ENCODE measurements at regions not wholly inside any gene's neighbourhood (a gene's known extent, or its start where the extent isn't known, plus 50 kb on each side); places are given as distances from the start of the nearest gene placed in this dataset.

DNA sequence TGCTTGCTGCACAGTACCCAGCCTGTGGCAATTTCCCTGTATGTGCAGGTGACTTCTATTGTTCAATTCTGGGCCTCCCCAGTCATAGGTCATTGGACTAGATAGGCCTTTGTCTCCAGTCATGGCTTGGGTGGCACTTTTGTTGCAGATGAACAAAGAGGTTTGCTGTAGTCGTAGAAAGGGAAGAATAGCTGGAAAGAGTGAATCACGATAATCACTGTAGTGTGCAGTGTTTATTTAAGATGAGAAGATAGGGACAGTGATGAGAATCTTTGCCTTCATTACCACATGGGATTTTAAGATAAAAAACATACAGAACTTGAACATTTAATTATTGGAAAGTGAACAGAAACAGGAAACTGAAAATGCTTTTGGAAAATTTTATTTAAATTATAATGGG is 156.1 kb upstream of the CYRIA start:
- no peaks in the 10 kb centered on the region for H3K27me3 ChIP-seq
- H3K9me3 ChIP-seq = no peaks in the 10 kb centered on the region
- H3K4me3 ChIP-seq = no peak overlapping the region
- intact Hi-C loops (cut with DNase I) = no loop called here
- no peak for DNase-seq (ENCODE audit: extremely low spot score in 2 of 2)
- TF ChIP-seq CTCF (IDR thresholded peaks at IDR 0.05) (no peak), POLR2A (IDR thresholded peaks at IDR 0.05) (no peak), POLR2AphosphoS5 (IDR thresholded peaks at IDR 0.05; ENCODE audit: insufficient read depth in 1 of 2, low read depth in 1 of 2) (no peak)
- H3K36me3 ChIP-seq = no peaks in the 10 kb centered on the region
- H3K4me1 ChIP-seq = no peaks in the 10 kb centered on the region
- H3K27ac ChIP-seq = no peak overlapping the region

GRCh38 chr2:16818203-16818556 is 152.5 kb upstream of the CYRIA start:
- no peak overlapping the region for H3K27ac ChIP-seq
- no peaks in the 10 kb centered on the region for H3K4me1 ChIP-seq

GRCh38 chr2:16817305-16818202 is 151.9 kb upstream of the CYRIA start:
- Histone ChIP-seq H3K27ac (no peak overlapping the region), H3K27me3 (no peaks in the 10 kb centered on the region), H3K36me3 (no peaks in the 10 kb centered on the region), H3K4me3 (no peak overlapping the region), H3K9me3 (no peaks in the 10 kb centered on the region), H3K4me1 (no peaks in the 10 kb centered on the region)
- TF ChIP-seq CTCF (IDR thresholded peaks at IDR 0.05) (no peak), POLR2A (IDR thresholded peaks at IDR 0.05) (no peak), POLR2AphosphoS5 (IDR thresholded peaks at IDR 0.05; ENCODE audit: insufficient read depth in 1 of 2, low read depth in 1 of 2) (no peak)
- intact Hi-C loops (cut with DNase I) = no loop called here
- DNase-seq (ENCODE audit: extremely low spot score in 2 of 2) = no peak

More at GRCh38 chr2:16818203-16818556, 152.5 kb upstream of the CYRIA start:
- DNase-seq (ENCODE audit: extremely low spot score in 2 of 2) = no peak
- Histone ChIP-seq H3K36me3 (no peaks in the 10 kb centered on the region), H3K4me3 (no peak overlapping the region), H3K9me3 (no peaks in the 10 kb centered on the region), H3K27me3 (no peaks in the 10 kb centered on the region)
- TF ChIP-seq CTCF (IDR thresholded peaks at IDR 0.05) (no peak), POLR2AphosphoS5 (IDR thresholded peaks at IDR 0.05; ENCODE audit: insufficient read depth in 1 of 2, low read depth in 1 of 2) (no peak), POLR2A (IDR thresholded peaks at IDR 0.05) (no peak)
- intact Hi-C loops (cut with DNase I) = no loop called here

DNA sequence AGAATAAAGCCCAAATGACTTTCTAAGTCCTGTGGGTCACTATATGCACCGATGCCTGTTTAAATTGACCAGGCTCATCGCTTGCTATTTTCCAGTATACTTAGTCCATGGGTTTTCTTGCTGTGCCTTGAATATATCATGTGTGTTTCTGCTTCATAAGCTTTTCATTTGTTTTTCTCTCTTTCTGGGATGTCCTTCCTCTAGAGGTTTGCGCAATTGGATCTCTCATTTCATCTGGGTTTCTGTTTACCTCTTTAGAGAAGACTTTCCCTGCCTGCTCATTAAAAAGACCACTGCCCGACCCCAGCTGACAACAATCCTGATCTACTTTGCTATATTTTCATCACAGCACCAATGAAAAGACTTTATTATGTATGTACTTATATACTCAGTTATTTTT is 150.9 kb upstream of the CYRIA start:
- Histone ChIP-seq H3K27me3 (no peaks in the 10 kb centered on the region), H3K9me3 (no peaks in the 10 kb centered on the region), H3K27ac (no peak overlapping the region), H3K4me3 (no peak overlapping the region), H3K36me3 (no peaks in the 10 kb centered on the region), H3K4me1 (no peaks in the 10 kb centered on the region)
- DNase-seq (ENCODE audit: extremely low spot score in 2 of 2) = no peak
- intact Hi-C loops (cut with DNase I) = no loop called here
- no peak for TF ChIP-seq POLR2AphosphoS5 (IDR thresholded peaks at IDR 0.05; ENCODE audit: insufficient read depth in 1 of 2, low read depth in 1 of 2)
- no peak for TF ChIP-seq CTCF (IDR thresholded peaks at IDR 0.05)
- no peak for TF ChIP-seq POLR2A (IDR thresholded peaks at IDR 0.05)

DNA sequence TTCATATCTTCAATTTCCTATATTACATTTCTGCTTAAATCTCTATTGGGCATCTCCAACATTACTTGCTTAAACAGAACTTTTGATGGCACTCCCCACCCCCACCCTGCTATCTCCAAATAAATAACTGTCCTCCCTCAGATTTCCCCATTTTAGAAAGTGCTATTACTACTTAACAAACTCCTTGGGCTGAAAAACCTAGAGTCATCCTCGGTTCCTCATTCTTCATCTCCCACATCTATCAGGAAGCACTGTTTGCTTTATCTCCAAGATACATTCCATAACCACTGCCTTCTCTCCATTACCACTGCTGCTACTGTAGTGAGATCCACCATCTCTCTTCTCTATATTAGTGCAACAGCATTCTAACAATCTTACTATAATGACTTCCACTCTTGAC is 150.4 kb upstream of the CYRIA start:
- TF ChIP-seq POLR2AphosphoS5 (IDR thresholded peaks at IDR 0.05; ENCODE audit: insufficient read depth in 1 of 2, low read depth in 1 of 2) (no peak), CTCF (IDR thresholded peaks at IDR 0.05) (no peak), POLR2A (IDR thresholded peaks at IDR 0.05) (no peak)
- H3K27me3 ChIP-seq = no peaks in the 10 kb centered on the region
- no peak overlapping the region for H3K4me3 ChIP-seq
- H3K36me3 ChIP-seq = no peaks in the 10 kb centered on the region
- H3K27ac ChIP-seq = no peak overlapping the region
- DNase-seq (ENCODE audit: extremely low spot score in 2 of 2) = no peak
- intact Hi-C loops (cut with DNase I) = no loop called here
- no peaks in the 10 kb centered on the region for H3K4me1 ChIP-seq
- H3K9me3 ChIP-seq = no peaks in the 10 kb centered on the region
